NCI-H1092 treated with DMSO at 0.1 percent for 48 hours (cell line): ENCODE measurements at regions not wholly inside any gene's neighbourhood (a gene's known extent, or its start where the extent isn't known, plus 50 kb on each side); places are given as distances from the start of the nearest gene placed in this dataset.
"Not testable (repeated sequence)": the region's sequence is repeated elsewhere in the genome, so short reads cannot be mapped to it uniquely, and the experiment has no call there.

Source experiments
- DNase-seq: peaks from one replicate; lab custom pipeline; 2025; lab: John Stamatoyannopoulos, UW

- DNase-seq, result not testable (repeated sequence)
Measured at GRCh38 chr15:53923741-53924140, 54.5 kb upstream of the UNC13C start.

DNA sequence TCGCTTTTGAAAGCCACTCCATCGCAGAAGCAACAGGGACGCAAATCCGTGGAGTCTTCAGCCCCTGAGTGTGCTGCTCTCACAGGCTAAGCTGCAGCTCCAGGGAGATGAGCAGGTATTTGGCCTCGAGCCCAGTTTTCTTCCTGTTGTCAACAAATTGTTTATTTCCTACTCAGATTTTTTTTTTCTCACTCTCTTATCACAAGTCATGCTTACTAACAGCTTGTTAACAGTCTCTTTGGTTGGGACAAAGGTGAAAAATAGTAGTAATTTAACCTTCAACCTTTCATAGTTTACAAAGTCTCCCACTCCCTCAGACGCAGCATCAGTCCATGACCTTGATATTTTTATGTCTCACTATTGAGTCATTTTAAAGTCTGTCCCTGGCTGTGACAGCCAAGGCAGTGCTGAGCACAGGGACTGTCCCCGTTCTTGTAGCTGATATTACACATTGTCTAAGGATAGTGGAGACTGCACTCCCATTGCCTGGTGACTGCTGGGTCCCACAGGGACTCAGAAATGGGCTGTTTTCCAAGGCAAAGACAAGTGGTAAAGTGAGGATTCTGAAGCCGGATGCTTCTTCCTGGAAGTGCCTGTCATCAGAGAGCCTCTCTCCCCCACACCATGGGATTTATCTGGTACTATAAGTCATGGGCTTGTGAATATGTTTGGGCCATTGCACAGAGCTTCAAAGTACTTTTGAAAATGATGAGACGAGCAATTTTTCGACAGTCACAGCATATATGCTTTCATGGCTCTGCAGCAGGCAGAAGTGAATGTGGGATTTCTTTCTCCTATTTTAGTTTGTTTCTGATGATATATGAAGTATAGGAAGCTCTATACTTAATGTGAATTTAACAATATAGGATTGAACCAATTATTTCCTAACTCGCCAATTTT lies 59.8 kb upstream of the UNC13C start:
- DNase-seq, result peak; percentile 20

- no peak for DNase-seq
Measured at GRCh38 chr15:53917109-53917508, 61.1 kb upstream of the UNC13C start.

GRCh38 chr15:53911431-53911830 lies 66.8 kb upstream of the UNC13C start:
- DNase-seq, result no peak

GRCh38 chr15:53910852-53911251 lies 67.4 kb upstream of the UNC13C start:
- no peak for DNase-seq

DNA sequence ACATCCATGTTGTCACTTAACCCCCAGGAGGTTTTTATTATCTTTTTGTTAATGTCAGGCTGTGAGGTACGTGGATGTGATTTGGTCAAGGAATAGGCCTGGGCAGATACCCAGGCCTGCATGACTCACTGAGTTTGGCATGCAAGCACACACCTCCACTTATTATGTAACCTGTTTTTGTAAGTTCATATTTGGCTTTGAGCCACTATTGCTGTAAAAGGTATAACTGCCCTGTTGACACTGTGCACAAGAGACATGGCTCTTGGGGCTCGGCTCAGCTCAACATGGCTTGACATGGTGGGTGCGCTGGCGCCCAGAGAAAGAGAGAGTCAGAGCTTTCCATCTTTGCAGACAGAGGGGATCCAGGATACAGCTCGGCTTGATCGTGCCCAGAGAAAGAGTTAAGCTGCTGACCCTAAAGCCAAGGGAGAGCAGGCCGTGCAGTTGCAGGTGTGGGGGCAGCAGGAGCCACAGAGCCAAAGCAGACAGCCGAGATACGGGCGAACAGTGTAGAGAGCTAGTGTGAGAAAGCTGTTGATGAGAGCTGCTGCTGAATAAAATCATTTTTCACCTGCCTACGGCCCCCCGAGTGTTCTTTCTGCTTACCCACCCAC lies 67.9 kb upstream of the UNC13C start:
- no peak for DNase-seq

- no peak for DNase-seq
Measured at GRCh38 chr15:53903129-53903528, 75.1 kb upstream of the UNC13C start.

DNA sequence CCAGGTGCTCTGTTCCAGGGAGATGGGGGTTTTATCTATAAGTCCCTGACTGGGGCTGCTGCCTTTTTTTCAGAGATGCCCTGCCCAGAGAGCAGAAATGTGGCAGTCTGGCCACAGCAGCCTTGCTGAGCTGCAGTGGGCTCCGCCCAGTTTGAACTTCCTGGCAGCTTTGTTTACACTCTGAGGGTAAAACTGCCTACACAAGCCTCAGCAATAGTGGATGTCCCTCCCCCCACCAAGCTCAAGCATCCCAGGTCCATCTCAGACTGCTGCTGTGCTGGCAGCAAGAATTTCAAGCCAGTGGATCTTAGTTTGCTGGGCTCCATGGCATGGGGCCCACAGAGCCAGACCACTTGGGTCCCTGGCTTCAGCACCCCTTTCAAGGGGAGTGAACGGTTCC lies 84.8 kb upstream of the UNC13C start:
- DNase-seq, result not testable (repeated sequence)

DNA sequence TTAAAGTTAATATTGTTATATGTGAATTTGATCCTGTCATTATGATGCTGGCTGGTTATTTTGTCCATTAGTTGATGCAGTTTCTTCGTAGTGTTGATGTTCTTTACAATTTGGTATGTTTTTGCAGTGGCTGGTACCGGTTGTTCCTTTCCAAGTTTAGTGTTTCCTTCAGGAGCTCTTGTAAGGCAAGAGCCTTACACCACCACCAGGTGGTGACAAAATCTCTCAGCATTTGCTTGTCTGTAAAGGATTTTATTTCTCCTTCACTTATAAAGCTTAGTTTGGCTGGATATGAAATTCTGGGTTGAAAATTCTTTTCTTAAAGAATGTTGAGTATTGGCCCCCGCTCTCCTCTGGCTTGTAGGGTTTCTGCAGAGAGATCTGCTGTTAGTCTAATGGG lies 86.4 kb upstream of the UNC13C start:
- DNase-seq, result not testable (repeated sequence)

- no peak for DNase-seq
Measured at GRCh38 chr15:53884441-53884840, 93.8 kb upstream of the UNC13C start.

- no peak for DNase-seq
Measured at GRCh38 chr15:53882311-53882710, 95.9 kb upstream of the UNC13C start.

DNA sequence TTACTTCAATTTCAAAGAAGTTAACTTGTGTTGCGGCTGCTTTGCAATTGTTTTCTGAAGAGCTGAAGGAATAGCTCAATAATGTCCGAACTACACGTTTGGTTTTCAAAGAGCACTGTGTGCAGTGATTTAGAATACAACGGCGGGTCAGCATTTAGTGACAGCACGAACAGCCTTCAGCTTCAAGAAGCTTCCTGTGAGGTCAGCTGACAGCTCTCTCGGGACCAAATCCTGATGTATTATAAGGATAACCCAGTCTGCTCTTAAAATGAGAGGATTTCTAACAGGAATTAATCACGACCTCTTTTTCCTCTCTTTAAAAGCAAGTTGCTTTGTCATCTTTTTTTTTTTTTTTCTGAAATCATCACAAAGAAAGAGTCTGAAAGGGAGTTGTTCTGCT lies 97.9 kb upstream of the UNC13C start:
- no peak for DNase-seq

DNA sequence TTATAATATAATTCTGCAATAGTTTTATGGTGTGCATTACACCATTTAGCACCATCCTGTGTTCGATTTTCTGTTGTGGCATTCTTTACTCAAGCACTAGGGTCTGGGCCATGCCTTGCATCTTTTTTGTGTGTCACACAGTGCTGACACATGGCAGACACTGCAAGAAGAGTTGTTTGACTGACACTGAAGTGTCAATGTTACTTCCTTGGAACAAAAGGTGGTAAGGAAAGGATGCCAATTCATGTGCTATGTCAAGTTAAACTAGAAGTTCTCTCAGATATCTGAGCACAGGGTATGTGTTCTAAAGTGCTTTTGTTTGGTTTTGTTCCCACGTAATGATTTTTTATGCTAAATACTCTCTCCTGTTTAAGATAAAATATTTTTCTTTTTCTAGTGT lies 102.5 kb upstream of the UNC13C start:
- no peak for DNase-seq

DNA sequence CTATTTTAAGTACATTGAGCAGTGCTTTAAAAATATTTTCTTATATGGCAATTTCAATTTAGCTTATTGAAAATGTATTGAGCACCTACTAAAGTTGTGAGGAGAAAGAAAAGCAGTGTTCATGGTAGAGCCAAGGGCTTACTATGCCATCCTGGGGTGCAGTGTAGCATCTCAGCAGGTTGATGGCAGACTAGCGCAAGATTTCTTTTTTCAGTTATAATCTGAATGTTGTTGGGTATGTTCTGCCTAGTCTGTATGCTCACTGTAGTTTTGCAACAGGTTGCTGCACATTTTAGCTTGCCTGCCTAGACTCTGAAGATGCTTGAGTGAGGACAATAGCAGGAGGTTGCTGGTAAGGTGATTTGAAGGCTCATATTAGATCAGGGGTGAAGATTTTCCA lies 103.1 kb upstream of the UNC13C start:
- DNase-seq, result no peak

GRCh38 chr15:53872410-53872809 lies 105.8 kb upstream of the UNC13C start:
- DNase-seq, result no peak

DNA sequence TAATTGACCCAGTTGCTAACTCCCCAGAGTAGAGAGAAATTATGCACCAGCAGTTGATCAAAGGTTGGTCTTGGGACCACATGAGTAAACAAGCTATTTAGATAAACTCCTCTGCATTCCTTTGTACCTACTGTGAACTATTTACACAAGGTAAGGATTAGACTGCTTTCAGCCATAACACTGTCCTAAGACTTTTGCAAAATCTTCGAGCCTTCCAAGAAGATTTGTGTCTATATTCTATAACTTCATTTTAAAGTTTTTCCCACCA lies 108.5 kb upstream of the UNC13C start:
- no peak for DNase-seq

DNA sequence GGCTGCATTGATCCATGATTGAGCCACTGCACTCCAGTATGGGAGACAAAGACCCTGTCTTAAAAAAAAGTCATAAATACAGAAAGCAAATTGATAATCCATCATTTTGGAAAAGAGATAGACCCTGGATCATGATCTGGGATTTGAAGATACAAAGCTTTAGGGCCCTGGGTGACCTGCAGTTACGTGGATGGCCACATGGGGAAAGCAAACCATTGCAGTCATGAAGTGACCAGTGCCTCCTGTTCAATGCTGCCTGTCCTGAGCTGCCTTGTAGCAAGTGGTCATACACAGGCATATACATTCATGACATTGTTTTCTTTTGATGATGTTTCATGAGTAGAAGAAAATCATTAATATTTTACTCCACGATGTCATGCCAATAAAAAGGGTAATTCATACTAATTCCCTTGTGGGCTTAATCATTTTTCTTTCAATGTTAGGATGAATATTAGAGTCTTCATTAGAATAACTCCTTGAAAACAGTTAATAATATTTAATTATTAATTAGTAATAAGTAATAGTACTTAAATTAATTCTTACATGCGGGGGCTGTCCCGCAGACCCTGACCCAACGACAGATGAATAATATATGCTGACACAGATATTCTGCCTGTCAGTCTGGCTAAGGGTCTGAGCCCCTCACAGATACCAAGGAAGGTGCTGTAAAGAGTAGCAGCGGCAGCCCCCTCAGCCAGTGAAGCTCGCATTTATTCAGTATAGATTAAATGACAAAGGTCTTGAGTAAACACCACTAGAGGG lies 109.0 kb upstream of the UNC13C start:
- DNase-seq, result no peak

DNA sequence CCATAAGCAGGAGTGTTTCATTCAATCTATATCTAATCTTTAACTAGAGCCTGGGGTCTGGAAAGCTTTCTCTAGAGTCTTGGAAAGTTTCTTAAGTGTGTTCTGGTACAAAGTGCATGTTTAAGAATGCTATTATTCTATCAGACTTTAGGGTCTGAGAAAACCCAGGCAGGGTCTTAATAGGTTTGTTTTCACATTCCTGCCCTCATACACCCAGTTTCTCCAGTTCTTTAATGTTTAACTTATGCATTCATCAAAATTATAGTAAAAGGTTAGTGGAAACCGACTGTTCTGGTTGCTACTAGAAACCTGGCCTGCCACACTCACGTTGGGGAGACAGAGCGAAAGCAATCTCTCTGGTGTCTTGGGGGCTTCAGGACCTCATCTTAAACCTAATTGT lies 102.9 kb upstream of the WDR72 start:
- DNase-seq, result no peak

DNA sequence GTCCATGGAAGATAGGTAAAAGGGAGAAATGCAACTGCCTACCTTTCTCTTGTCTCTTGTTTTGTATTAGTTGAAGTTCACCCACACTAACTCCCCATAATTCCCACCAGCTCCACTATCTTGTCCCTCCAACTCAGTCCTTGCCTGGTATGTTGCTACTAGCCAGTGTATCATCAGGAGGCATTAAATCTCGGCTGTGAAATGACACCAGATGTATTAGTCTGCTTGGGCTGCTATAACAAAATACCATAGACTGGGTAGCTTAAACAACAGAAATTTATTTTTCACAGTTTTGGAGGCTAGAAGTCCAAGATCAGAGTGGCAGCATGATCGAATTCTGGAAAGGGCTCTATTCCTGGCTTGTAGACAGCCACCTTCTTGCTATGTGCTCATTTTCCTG lies 102.3 kb upstream of the WDR72 start:
- no peak for DNase-seq

- no peak for DNase-seq
Measured at GRCh38 chr15:53851110-53851848, 91.8 kb upstream of the WDR72 start.

GRCh38 chr15:53847745-53848144 lies 88.3 kb upstream of the WDR72 start:
- no peak for DNase-seq

DNA sequence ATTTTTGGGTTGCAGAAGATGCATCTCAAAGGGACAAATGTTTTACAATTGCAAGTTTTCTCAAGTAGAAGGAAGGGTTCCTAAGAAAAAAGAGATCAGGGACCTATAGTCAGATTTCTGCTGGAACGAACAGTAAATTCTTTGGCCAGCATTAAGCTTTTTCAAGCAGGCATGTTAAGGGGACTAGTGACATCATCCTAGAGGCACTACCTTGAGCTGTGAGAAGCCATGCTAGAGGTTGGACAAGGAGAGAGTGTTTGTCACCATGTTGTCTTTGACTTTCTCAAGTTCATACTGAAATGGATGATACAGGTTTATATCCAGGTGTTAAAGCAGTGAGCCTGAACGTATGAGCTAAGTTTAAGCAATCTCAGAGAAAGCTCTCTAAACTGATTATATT lies 85.2 kb upstream of the WDR72 start:
- no peak for DNase-seq
